Heart right ventricle (tissue), 16 donors: ENCODE measurements at regions not wholly inside any gene's neighbourhood (a gene's known extent, or its start where the extent isn't known, plus 50 kb on each side); places are given as distances from the start of the nearest gene placed in this dataset.

Experiments used
- ATAC-seq, 8 donors: fragments of 200-7000 bp; cut with Tn5 transposase; one replicate each; pipeline ENCODE4 v1.9.1; 2020; ENCODE audit warnings: mild to moderate bottlenecking in 8 of 8, moderate library complexity in 8 of 8, moderate number of reproducible peaks in 1 of 8
- DNase-seq, 2 donors: peaks; one replicate each; pipeline ENCODE4 v3.0.0-alpha.2; 2020
- H3K27ac ChIP-seq, 10 donors: fragments of 200-600 bp; sonication (generic) in 2 of 10; one replicate each; pipeline versions ENCODE4 v1.5.0 to v1.8.0; 2020 to 2022; ENCODE audit warnings: mild to moderate bottlenecking in 3 of 10
- H3K27me3 ChIP-seq, 7 donors: fragments of 200-600 bp; one replicate each; pipeline ENCODE4 v1.8.0; 2021 to 2022; ENCODE audit warnings: mild to moderate bottlenecking in 2 of 7
- H3K36me3 ChIP-seq, 9 donors: fragments of 200-600 bp; sonication (generic) in 1 of 9; one replicate each; pipeline versions ENCODE4 v1.5.0 to v1.8.0; 2020 to 2022; ENCODE audit warnings: mild to moderate bottlenecking in 2 of 9
- H3K4me1 ChIP-seq, 9 donors: fragments of 200-600 bp; sonication (generic) in 1 of 9; one replicate each; pipeline versions ENCODE4 v1.5.0 to v1.8.0; 2020 to 2022; ENCODE audit warnings: mild to moderate bottlenecking in 4 of 9
- H3K4me3 ChIP-seq, 10 donors: fragments of 200-600 bp; sonication (generic) in 2 of 10; one replicate each; pipeline versions ENCODE4 v1.5.0 to v1.8.0; 2020 to 2022; ENCODE audit warnings: mild to moderate bottlenecking in 7 of 10, moderate library complexity in 2 of 10
- H3K9me3 ChIP-seq, 11 donors: fragments of 200-600 bp in 10 of 11; sonication (generic) in 2 of 11; one replicate each; pipeline versions ENCODE4 v1.5.0 to v1.8.0; 2013 to 2022; ENCODE audit warnings: mild to moderate bottlenecking in 2 of 11, control low read depth in 1 of 11, moderate library complexity in 1 of 11
- CTCF ChIP-seq, 9 donors: fragments of 200-600 bp; sonication (generic) in 2 of 9; IDR thresholded peaks; one replicate each; pipeline versions ENCODE4 v1.5.0 to v1.8.0; 2021 to 2022; ENCODE audit warnings: antibody characterized with exemption in 9 of 9, mild to moderate bottlenecking in 5 of 9, moderate library complexity in 1 of 9
- WGBS, 2 donors: extraction: QIAGEN DNeasy Blood & Tissue Kit; methylation state at CpG; one replicate each; pipeline ENCODE4 v1.1.7; 2013; ENCODE audit warnings: inconsistent platforms in 1 of 2; 5-methylcytosine and 5-hydroxymethylcytosine counted together
- intact Hi-C, 10 donors: fragments of 100-400 bp; cut with DNase I; formaldehyde crosslinking; loops; one replicate each; pipeline versions ENCODE4 v1.11.1 to v1.14.2; 2022
- donor health status: Arrhythmogenic right ventricular cardiomyopathy.
- donor health status: ischemic (EF 13 %, LVEDD 7.1; RV severe dilation, severe dysfunction).
- donor health status: healthy with polysubstance abuse.
- donor health status: DM: no; HTN: yes; CAD: no.
- donor health status: DM: no; HTN: no; CAD: no.
- donor health status: ischemic (EF 25% LVEDD 6.9; RV normal size, moderate dysfunction).
- donor health status: ischemic (EF 25% LVEDD 5.7; RV mildly dilated, moderate dysfunction).
- donor health status: healthy.
- donor health status: DM: yes; HTN: yes; CAD: no.
- donor health status: Ischemic cardiomyopathy.
- donor health status: ischemic (EF 35%, LVEDD 5.7; RV mildly dilated, moderate dysfunction).
- donor health status: nonischemic (EF 11% LVEDD 7.7; RV severe dilation, severe dysfunction).
- donor health status: DM: yes; HTN: yes; CAD: no.
- donor health status: PGD.
- donor health status: ischemic (EF 29% LVEDD 5.4; RV normal size, mild dysfunction).
- donor health status: nonischemic (EF 23%, LVEDD 6.1; RV moderate dilation, normal function).

- H3K27me3 ChIP-seq: peaks cover 0 to 29% (median 0%) of the 10 kb centered on the region in 7 donors
- H3K4me3 ChIP-seq: no peak overlapping the region
- no peaks in the 10 kb centered on the region for H3K9me3 ChIP-seq
- WGBS, 2 donors: 95 to 96% methylated on average over 2 of the region's 2 CpGs
- H3K36me3 ChIP-seq: no peaks in the 10 kb centered on the region
- no peak for DNase-seq
- no peak for ATAC-seq
- no peak for TF ChIP-seq CTCF (IDR thresholded peaks at IDR 0.05)
- intact Hi-C loops: no loop called here
- H3K4me1 ChIP-seq: no peaks in the 10 kb centered on the region
- no peak overlapping the region for H3K27ac ChIP-seq
These were observed 608.4 kb upstream of the HTR2C start for GRCh38 chrX:113975441-113975840.

GRCh38 chrX:113974881-113975280 is 609.0 kb upstream of the HTR2C start:
- no peaks in the 10 kb centered on the region for H3K36me3 ChIP-seq
- TF ChIP-seq CTCF (IDR thresholded peaks at IDR 0.05): no peak

GRCh38 chrX:113973706-113974105 is 610.2 kb upstream of the HTR2C start:
- H3K27ac ChIP-seq: no peak overlapping the region
- H3K36me3 ChIP-seq: no peaks in the 10 kb centered on the region
- WGBS, 2 donors: 64 to 69% methylated on average over 2 of the region's 2 CpGs
- ATAC-seq: no peak
- peaks cover 0 to 29% (median 0%) of the 10 kb centered on the region in 7 donors for H3K27me3 ChIP-seq
- H3K9me3 ChIP-seq: no peaks in the 10 kb centered on the region
- H3K4me3 ChIP-seq: no peak overlapping the region
- no peak for DNase-seq
- intact Hi-C loops: no loop called here
- no peaks in the 10 kb centered on the region for H3K4me1 ChIP-seq
- TF ChIP-seq CTCF (IDR thresholded peaks at IDR 0.05): no peak

More at GRCh38 chrX:113974881-113975280, 609.0 kb upstream of the HTR2C start:
- H3K27me3 ChIP-seq: peaks cover 0 to 29% (median 0%) of the 10 kb centered on the region in 7 donors
- no peaks in the 10 kb centered on the region for H3K4me1 ChIP-seq
- no peak overlapping the region for H3K4me3 ChIP-seq
- no peak for DNase-seq
- intact Hi-C loops: no loop called here
- no peaks in the 10 kb centered on the region for H3K9me3 ChIP-seq
- H3K27ac ChIP-seq: no peak overlapping the region
- no peak for ATAC-seq

- WGBS, 2 donors: 66 to 88% methylated on average over 2 of the region's 2 CpGs
- no peaks in the 10 kb centered on the region for H3K36me3 ChIP-seq
These were observed 617.1 kb upstream of the HTR2C start for GRCh38 chrX:113966791-113967190.

More at GRCh38 chrX:113966791-113967190, 617.1 kb upstream of the HTR2C start:
- intact Hi-C loops: no loop called here
- Histone ChIP-seq H3K27me3 (peaks cover 0 to 16% (median 0%) of the 10 kb centered on the region in 7 donors), H3K4me3 (no peak overlapping the region), H3K27ac (no peak overlapping the region), H3K4me1 (no peaks in the 10 kb centered on the region), H3K9me3 (no peaks in the 10 kb centered on the region)
- TF ChIP-seq CTCF (IDR thresholded peaks at IDR 0.05): no peak
- ATAC-seq (no peak), DNase-seq (no peak)
